HG02884 (cell line): ENCODE measurements at regions not wholly inside any gene's neighbourhood (a gene's known extent, or its start where the extent isn't known, plus 50 kb on each side); places are given as distances from the start of the nearest gene placed in this dataset.

ENCODE experiments used
- ATAC-seq: cut with Tn5 transposase; IDR thresholded peaks from one replicate; pipeline ENCODE4 v1.9.1; 2021; ENCODE audit warnings: mild to moderate bottlenecking, moderate library complexity; ENCODE audit not compliant: unreplicated experiment

- no peak for ATAC-seq
Measured at GRCh38 chr4:60249784-60250183, 950.3 kb upstream of the ADGRL3 start.

GRCh38 chr4:60250657-60251056 is 949.5 kb upstream of the ADGRL3 start:
- no peak for ATAC-seq

GRCh38 chr4:60259781-60260180 is 940.3 kb upstream of the ADGRL3 start:
- ATAC-seq, result no peak

GRCh38 chr4:60266505-60266904 is 933.6 kb upstream of the ADGRL3 start:
- no peak for ATAC-seq

GRCh38 chr4:60296386-60296785 is 903.7 kb upstream of the ADGRL3 start:
- no peak for ATAC-seq

- no peak for ATAC-seq
Measured at GRCh38 chr4:60313611-60314178, 886.4 kb upstream of the ADGRL3 start.

- ATAC-seq, result no peak
Measured at GRCh38 chr4:60314416-60314815, 885.7 kb upstream of the ADGRL3 start.

DNA sequence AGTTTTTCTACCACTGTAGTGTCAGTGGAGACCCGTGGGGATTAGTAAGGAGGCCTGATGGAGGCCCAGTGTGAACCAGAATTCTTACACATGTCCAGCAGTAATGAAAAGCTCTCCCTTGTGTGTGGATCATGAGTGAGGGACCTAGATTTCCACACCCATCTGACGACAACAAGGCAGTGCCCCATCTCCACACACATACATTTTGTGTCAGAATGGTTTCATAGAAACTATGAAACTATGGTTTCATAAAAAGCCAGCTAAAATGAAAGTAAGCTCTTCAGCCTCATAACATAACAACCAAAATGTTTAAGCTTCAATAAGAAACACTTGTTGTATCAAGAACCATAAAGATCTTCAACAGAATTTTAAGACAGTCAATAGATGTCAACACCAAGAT is 884.5 kb upstream of the ADGRL3 start:
- ATAC-seq, result no peak

DNA sequence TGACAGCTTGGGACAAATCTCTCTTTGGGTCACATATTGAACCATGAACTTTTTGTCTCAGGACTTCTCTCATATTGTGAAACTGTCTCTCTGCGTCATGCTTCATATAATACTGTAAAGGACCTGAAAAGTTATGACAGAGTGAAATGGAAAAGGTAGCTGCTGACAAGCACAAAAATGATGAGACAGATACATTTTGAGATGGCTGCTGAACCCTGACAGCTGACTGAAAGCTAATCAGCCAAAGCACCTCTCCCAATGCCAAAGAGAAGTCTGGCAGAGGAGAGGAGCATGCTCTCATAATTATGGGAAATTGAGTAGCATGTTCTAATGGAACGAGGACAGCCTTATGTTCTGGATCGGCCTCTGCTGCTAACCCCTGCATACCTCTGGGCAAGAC is 873.4 kb upstream of the ADGRL3 start:
- no peak for ATAC-seq

- no peak for ATAC-seq
Measured at GRCh38 chr4:60327651-60328050, 872.5 kb upstream of the ADGRL3 start.

DNA sequence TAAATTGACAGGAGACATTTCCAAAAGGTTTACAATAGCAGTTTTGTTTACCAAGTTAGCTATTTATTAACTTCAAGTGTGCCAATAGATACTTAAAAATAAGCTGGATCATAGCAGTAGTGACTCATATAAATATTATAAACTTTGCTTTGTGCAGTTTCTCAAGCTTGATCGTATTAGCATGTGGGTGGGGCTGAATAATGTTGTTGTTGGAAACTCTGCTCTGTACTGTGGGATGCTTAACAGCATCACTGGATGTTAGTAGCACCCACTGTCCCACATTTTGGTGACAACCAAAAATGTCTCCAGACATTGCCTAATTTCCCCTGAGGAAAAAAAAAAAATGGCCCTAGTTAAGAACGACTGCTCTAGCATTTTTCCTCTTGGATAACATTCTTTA is 855.2 kb upstream of the ADGRL3 start:
- no peak for ATAC-seq

DNA sequence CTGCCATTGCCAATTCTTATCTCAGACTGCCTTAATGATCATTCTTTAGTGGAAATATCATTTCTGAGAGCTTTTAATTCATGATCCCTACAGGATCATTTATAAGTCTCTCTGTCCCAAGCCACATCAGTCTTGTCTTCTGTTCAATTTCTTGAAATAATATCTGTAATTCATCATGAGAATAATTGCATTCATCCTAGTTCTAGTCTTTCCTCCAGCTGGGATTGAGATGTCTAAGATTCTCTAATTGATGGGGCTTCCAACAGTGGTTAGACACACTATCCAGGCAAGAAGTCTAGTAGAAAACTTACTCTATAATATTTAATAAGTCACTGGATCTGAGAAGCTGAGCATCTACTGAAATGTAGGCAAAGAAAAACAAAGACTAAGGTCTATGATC is 854.7 kb upstream of the ADGRL3 start:
- ATAC-seq, result no peak

DNA sequence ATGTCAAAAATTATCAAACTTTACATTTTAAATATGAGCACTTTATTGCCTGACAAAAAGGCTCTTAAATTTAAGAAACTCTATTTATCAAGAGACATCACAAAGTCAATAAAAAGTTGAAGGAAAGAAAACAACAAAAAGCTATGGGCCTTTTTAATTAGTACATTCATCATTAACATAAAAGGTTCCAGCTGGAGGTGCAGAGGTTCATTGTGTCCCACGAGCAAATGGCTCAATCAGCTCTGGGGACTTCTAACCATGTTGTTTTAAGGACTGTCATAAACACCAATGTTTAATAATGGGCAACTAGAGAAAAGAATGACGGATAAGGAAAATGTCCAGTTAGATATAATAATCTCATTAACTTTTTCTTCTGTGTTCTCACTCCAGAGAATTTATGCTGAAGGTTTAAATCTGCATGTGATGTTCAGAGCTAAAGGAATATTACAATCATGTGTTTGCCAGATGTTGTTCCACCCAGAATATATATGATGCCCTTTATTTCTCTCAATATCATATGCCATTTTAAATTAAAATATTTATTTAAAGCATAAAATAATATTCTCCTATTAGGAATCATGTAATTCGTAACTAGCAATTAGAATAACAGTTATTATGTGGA is 840.3 kb upstream of the ADGRL3 start:
- ATAC-seq, result no peak

GRCh38 chr4:60365176-60365575 is 835.0 kb upstream of the ADGRL3 start:
- ATAC-seq, result no peak

DNA sequence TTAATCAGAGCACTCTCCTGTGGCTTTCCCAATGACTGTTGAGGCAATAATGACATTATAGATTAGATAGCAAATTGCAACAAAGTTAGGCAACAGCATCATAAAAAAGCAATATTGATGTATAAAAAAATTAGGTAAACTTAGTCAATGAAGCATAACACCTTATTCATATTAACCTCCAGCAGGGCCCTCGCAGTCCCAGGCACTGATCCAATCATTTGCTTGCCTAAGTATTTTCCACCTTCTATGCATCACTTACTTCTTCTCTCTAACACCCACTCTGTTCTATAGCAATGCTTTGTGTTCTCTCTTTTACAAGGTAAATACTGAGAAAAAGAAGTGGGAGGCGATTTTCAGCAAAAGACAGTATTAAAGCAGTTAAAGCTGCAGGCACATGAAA is 833.5 kb upstream of the ADGRL3 start:
- ATAC-seq, result no peak

DNA sequence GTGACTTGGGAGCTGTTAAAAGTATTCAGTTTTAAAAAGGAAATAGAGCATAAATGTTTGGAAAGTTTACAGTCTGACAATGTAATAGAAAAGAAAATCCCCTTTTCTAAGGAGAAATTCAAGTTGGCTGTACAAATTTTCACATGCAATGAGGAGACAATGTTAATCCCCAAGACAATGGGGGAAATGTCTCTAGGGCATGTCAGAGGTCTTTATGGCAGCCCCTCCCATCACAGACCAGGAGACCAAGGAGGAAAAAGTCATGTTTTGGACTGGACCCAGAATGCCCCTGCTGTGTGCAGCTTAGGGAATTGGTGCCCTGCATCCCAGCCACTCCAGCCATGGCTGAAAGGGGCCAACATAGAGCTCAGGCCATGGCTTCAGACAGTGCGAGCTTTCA is 831.1 kb upstream of the ADGRL3 start:
- no peak for ATAC-seq

DNA sequence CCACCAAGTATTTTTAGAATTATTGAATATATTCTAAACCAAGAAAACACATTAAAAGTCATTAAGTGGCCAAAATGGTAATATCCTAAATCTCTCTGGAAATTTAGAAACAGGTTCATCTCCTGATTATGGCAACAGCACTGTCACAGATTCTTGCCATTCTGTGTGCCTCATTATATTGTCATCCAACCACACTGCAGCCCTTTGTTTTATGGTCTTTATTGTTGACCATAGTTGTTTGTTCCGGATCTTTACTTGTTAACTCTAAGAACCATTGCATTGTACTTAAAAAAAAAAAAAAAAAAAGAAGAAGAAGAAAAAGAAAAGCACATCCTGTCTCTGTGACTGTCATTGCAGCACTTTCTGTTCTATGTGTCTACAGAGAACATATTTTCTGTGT is 822.1 kb upstream of the ADGRL3 start:
- no peak for ATAC-seq

DNA sequence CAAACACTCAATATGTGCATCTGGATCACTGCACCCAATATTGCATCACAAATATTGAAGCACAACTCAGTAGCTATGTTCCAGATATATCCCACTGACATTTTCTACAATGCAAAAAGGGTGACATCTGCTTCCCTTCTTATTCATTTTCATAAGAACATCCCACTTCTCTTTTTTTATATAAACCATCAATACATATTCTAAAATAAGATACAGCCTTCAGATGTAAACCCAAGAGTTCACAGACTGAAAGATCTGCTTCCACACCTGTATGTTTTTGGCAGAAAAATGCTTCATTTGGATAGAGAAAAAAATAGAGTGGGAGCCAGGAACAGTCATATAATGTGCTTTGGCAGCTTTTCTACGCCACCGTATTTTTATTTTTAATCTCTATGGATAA is 815.6 kb upstream of the ADGRL3 start:
- ATAC-seq, result no peak

DNA sequence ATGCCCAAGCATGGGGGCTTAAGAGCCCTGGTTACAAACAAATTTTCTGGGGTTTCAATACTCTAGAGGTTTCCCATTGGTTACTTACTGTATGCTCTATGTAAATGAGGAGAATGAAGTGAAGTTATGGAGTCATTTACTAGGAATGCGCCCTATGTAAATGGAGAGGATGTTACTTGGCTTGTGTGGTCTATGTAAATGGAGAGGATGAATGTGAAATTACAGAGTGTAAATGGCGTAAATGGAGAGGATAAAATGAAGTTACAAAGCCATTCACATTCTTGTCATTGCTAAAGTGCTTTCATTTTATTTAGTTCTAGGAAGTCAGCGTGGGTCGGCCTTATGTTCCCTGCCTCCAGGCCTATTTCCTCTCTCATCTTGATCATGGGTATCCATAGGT is 810.5 kb upstream of the ADGRL3 start:
- no peak for ATAC-seq

- no peak for ATAC-seq
Measured at GRCh38 chr4:60396341-60397049, 803.6 kb upstream of the ADGRL3 start.

DNA sequence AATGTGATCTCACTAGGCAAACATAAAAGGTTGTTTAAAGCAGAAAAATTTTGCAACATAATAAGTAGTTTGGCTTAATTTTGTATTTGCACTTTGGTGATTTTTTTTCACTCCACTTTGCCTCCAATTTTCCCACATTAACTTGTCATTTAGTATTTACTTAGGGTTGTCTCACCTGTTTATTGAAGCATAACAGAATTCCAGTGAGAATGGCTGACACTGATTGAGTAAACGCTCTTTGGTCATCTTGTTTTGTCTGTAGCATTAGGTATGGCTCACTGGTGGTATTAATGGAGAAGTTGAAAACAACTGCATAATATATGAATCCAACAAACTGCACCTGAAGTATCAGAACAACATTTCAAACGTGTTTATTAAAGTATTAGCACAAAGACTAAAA is 799.5 kb upstream of the ADGRL3 start:
- no peak for ATAC-seq

- no peak for ATAC-seq
Measured at GRCh38 chr4:60404027-60404426, 796.1 kb upstream of the ADGRL3 start.

DNA sequence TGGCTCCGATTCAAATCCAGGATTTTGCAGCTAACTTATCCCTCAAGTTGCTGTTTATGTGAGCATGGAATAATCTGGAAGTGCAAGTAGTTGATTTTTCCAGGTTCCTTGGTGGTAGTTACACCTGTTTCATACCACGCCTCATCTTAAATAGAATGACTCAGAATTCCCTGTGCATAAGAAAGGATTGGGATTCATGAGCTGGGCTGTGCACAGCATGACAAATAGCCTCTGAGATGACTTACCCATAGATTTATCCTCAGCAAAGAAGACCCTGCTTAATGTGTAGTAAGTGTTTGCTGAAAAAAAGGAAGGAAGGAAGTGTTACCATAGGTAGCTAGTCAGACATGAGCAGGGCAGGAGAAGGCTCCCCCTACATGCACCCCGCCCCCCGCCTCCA is 777.7 kb upstream of the ADGRL3 start:
- no peak for ATAC-seq
